Parathyroid adenoma (tissue), 2 donors: ENCODE measurements at regions not wholly inside any gene's neighbourhood (a gene's known extent, or its start where the extent isn't known, plus 50 kb on each side); places are given as distances from the start of the nearest gene placed in this dataset.

Experiments used
- H2AFZ ChIP-seq: fragments of 300-600 bp; sonication (generic); one replicate; pipeline ENCODE4 v1.7.0; 2017; ENCODE audit warnings: antibody characterized with exemption, mild to moderate bottlenecking
- H3K27ac ChIP-seq: fragments of 300-600 bp; sonication (generic); one replicate; pipeline ENCODE4 v1.7.0; 2017
- H3K27me3 ChIP-seq: fragments of 300-600 bp; sonication (generic); one replicate; pipeline ENCODE4 v1.7.0; 2017; ENCODE audit warnings: low read length; ENCODE audit not compliant: control insufficient read depth, insufficient read depth
- H3K36me3 ChIP-seq: fragments of 300-600 bp; sonication (generic); one replicate; pipeline ENCODE4 v1.7.0; 2017; ENCODE audit warnings: low read length; ENCODE audit not compliant: control insufficient read depth, insufficient read depth
- H3K4me1 ChIP-seq: fragments of 300-600 bp; sonication (generic); one replicate; pipeline ENCODE4 v1.7.0; 2017; ENCODE audit warnings: control low read depth
- H3K4me2 ChIP-seq: fragments of 300-600 bp; sonication (generic); one replicate; pipeline ENCODE4 v1.7.0; 2017; ENCODE audit warnings: low read length
- H3K4me3 ChIP-seq: fragments of 300-600 bp; sonication (generic); one replicate; pipeline ENCODE4 v1.7.0; 2017; ENCODE audit warnings: low read depth, low read length
- H3K79me2 ChIP-seq: fragments of 300-600 bp; sonication (generic); one replicate; pipeline ENCODE4 v1.7.0; 2017; ENCODE audit warnings: control low read depth
- H3K9ac ChIP-seq: fragments of 300-600 bp; sonication (generic); one replicate; pipeline ENCODE4 v1.7.0; 2017; ENCODE audit warnings: mild to moderate bottlenecking
- H3K9me3 ChIP-seq: fragments of 300-600 bp; sonication (generic); one replicate; pipeline ENCODE4 v1.7.0; 2017; ENCODE audit warnings: low read length; ENCODE audit not compliant: control insufficient read depth
- TF ChIP-seq, protein P1 (sequence below): fragments of 300-600 bp; sonication (generic); IDR thresholded peaks from one replicate; pipeline ENCODE4 v1.7.0; 2017; ENCODE audit warnings: antibody characterized with exemption, mild to moderate bottlenecking
- donor health status: primary hyperparathyroidism.

DNA sequence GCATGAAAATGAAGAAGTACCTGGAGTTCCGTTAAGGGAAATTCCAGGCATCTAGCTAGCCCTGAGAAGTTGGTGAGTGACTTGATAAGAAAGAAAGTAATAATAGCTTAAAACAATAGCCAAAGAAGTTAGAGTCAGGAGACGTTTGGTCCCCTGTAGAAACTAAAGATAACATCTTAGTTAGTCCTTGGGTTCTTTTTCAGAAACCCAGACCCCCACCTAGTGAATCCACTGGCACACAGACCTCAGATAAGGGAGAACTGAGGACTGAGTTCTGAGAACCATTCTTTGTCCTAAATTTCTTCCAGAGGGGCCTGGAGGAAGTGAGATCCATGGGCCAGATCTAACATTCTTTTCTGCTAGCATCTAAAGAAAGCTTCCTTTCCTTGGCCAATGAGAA lies 335.4 kb downstream of the SLC4A3 start:
- H3K9me3 ChIP-seq: no peaks in the 10 kb centered on the region
- TF ChIP-seq, protein P1, sequence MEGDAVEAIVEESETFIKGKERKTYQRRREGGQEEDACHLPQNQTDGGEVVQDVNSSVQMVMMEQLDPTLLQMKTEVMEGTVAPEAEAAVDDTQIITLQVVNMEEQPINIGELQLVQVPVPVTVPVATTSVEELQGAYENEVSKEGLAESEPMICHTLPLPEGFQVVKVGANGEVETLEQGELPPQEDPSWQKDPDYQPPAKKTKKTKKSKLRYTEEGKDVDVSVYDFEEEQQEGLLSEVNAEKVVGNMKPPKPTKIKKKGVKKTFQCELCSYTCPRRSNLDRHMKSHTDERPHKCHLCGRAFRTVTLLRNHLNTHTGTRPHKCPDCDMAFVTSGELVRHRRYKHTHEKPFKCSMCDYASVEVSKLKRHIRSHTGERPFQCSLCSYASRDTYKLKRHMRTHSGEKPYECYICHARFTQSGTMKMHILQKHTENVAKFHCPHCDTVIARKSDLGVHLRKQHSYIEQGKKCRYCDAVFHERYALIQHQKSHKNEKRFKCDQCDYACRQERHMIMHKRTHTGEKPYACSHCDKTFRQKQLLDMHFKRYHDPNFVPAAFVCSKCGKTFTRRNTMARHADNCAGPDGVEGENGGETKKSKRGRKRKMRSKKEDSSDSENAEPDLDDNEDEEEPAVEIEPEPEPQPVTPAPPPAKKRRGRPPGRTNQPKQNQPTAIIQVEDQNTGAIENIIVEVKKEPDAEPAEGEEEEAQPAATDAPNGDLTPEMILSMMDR: no peak
- H3K4me1 ChIP-seq: no peaks in the 10 kb centered on the region
- no peak overlapping the region for H3K9ac ChIP-seq
- H3K36me3 ChIP-seq: no peaks in the 10 kb centered on the region
- no peaks in the 10 kb centered on the region for H3K27me3 ChIP-seq
- H3K79me2 ChIP-seq: no peaks in the 10 kb centered on the region
- no peak overlapping the region for H3K4me2 ChIP-seq
- H3K4me3 ChIP-seq: no peak overlapping the region
- H2AFZ ChIP-seq: no peak overlapping the region
- H3K27ac ChIP-seq: no peak overlapping the region

DNA sequence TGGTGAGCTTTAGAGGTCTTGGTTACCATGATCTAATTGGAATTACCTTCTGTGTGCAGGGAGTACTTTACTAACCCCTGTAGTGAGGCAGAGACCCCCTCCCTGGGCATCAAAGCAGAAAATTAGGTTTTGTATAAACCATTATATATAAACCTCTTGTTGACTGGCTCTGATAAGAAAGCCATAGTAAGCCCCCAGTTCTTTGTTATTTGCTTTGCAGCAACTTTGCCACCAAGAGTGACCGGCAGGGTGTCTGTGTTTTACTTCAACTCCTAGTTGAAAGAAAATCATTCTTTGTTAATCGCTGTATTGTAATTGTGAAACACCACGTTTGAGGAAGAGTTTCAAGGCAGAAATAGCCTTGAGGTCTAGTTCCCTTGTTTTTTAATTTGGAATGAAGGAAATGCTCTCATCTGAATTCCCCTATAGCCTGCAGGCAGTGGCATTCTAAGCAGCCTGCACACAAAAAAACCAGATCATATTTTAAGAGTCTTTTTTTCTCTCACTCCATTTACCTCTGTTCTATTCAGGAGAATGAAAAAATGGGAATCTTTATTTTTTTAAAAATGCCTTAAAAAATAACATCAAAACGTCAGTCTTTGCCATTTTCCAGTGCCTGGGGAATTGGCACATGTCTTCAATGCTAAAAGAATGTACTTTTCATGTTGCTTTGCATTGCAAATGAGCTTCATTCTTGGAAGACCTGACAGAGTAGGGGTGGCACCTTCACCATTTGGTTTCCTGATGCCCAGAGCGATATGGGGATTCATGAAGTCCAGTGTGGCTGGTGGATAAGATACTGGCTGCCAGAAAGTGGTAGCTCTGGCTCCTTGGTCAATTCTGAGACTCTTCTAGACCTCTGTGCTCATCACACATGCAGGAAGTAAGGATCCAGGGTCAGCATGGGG lies 338.1 kb downstream of the SLC4A3 start:
- no peak overlapping the region for H3K4me2 ChIP-seq
- no peaks in the 10 kb centered on the region for H3K27me3 ChIP-seq

DNA sequence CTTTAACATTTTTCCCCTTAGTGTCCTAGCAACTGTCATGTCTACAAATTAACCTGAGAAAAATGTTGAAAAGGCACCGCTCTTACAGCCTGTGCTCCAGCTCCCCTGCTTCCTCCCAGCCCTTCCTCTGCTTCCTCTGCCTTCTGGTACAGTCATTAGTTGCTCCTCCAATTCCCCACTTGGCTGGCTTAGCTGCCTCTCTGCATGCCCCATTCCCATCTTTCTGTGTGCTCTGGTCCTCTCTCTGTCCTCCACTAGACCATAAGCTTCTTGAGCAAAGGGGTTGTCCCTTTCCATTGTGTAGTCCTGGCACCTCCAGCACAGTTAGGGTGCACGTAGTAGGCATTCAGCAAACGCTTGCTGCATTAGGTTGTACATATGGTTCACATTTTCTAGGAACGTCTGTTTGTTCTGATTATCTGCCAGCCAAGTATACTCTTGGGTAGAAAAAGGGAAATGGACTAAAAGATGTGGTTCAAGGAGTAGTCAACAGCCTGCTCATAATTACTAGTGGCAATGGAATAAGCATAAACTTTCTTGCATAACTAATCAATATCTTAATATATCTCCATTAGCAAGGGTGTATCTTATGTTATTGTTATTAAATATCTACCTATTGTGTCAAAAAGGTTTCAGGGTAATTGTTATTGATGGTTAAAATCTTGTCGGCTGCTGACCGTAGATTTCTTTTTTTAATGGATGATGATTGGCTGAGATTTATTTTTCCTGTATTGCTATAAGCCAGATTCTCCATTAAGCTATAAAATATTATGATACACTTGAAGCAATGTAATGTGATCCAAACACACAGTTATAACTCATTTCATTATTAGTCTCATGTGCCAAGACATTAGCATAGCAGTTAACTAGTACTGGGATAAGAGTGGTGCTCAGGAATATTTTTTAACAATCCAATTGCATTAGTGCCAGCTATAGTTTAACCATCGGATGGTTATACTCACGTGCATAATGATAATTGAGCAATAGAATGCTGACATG lies 340.1 kb downstream of the SLC4A3 start:
- no peaks in the 10 kb centered on the region for H3K4me1 ChIP-seq
- H3K27me3 ChIP-seq: no peaks in the 10 kb centered on the region
- H3K79me2 ChIP-seq: no peaks in the 10 kb centered on the region
- no peak overlapping the region for H3K9ac ChIP-seq
- TF ChIP-seq, protein P1: no peak
- no peaks in the 10 kb centered on the region for H3K36me3 ChIP-seq
- no peaks in the 10 kb centered on the region for H3K9me3 ChIP-seq
- H3K4me3 ChIP-seq: no peak overlapping the region
- H3K4me2 ChIP-seq: no peak overlapping the region
- H3K27ac ChIP-seq: no peak overlapping the region
- no peak overlapping the region for H2AFZ ChIP-seq

More for the DNA sequence above, 338.1 kb downstream of the SLC4A3 start:
- no peaks in the 10 kb centered on the region for H3K79me2 ChIP-seq
- no peaks in the 10 kb centered on the region for H3K4me1 ChIP-seq
- no peak overlapping the region for H3K27ac ChIP-seq
- no peak overlapping the region for H3K9ac ChIP-seq
- no peaks in the 10 kb centered on the region for H3K9me3 ChIP-seq
- no peak overlapping the region for H3K4me3 ChIP-seq
- H2AFZ ChIP-seq: no peak overlapping the region
- TF ChIP-seq, protein P1: no peak
- H3K36me3 ChIP-seq: no peaks in the 10 kb centered on the region

DNA sequence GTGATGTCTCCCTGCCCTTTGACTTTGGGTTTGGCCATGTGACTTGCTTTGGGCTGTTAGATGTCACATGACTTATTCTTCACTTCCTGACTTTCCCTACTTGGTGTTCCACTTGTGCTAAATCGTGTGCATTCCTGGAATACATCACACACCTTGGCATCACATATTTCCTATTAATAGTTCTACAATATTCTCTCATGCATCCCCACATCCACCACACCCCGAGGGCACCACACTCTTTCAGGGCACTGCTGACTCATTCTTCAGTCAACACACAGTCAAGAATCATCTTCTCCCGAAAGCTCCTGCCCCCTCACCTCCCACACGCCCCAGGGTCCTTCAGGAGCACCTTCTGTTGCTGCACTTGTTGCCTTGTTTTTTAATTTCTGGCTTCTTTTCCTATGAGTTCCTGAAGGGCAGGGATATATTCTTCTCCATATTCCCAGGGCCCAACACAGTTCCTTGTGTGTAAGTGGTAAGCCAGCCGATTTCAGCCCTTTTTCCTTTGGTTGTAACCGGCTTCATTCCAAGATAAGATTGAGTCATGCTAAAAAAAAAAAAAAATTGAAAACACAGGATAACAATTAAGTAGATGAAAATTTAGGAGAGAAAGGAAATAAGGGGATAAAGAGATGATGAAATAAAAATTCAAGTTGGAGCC lies 341.4 kb downstream of the SLC4A3 start:
- Histone ChIP-seq H3K4me3 (no peak overlapping the region), H3K79me2 (no peaks in the 10 kb centered on the region), H2AFZ (no peak overlapping the region), H3K9me3 (no peaks in the 10 kb centered on the region), H3K4me2 (no peak overlapping the region), H3K27me3 (no peaks in the 10 kb centered on the region), H3K4me1 (no peaks in the 10 kb centered on the region), H3K36me3 (no peaks in the 10 kb centered on the region), H3K27ac (no peak overlapping the region), H3K9ac (no peak overlapping the region)
- TF ChIP-seq, protein P1: no peak
